NB4 (cell line): ENCODE measurements at regions not wholly inside any gene's neighbourhood (a gene's known extent, or its start where the extent isn't known, plus 50 kb on each side); places are given as distances from the start of the nearest gene placed in this dataset.

Experiments used
- CTCF ChIP-seq: IDR thresholded peaks from one replicate; pipeline ENCODE4 v1.5.1; 2012; ENCODE audit warnings: low read depth, low read length
- MYC ChIP-seq: IDR thresholded peaks from 2 replicates; pipeline ENCODE4 v1.6.1; 2011; ENCODE audit warnings: low read depth, low read length

- TF ChIP-seq MYC (no peak), CTCF (no peak)
These were observed 134.8 kb downstream of the OAT start for GRCh38 chr10:124283949-124284250.
